ENCODE measurements at regions not wholly inside any gene's neighbourhood (a gene's known extent, or its start where the extent isn't known, plus 50 kb on each side); places are given as distances from the start of the nearest gene placed in this dataset.
A peak's percentile ranks its signal among the peaks of the same experiment; 100 is the strongest.

GRCh38 chr10:22875581-22875980, 52.3 kb upstream of the ARMC3 start:
- TF ChIP-seq IRF1 (CRISPR knock-in tag; IDR thresholded peaks at IDR 0.05): no peak
- TF ChIP-seq ZNF232 (CRISPR knock-in tag; IDR thresholded peaks at IDR 0.05): no peak
- TF ChIP-seq TP53 (CRISPR knock-in tag; IDR thresholded peaks at IDR 0.05): no peak
- TF ChIP-seq ZNF121 (CRISPR knock-in tag; IDR thresholded peaks at IDR 0.05): no peak
- no peak for TF ChIP-seq ETV6 (CRISPR knock-in tag; IDR thresholded peaks at IDR 0.05)
- Mint-ChIP-seq H3K4me1 (peaks cover 77% of the 10 kb centered on the region), H3K27me3 (ENCODE audit: low read depth) (0 out of 2 replicates have a peak, but pooled peaks cover 2% of the 10 kb centered on the region), H3K36me3 (peaks cover 4% of the 10 kb centered on the region; the same call in 1 of the 2 replicates), H3K9me3 (0 out of 2 replicates have a peak, but pooled peaks cover 5% of the 10 kb centered on the region), H3K4me3 (0 out of 2 replicates have a peak overlapping the region, but pooled peaks have one; percentile 5), H3K27ac (peak overlapping the region; percentile 52)
- DNase-seq (ENCODE audit: low spot score) (no peak), ATAC-seq (peak; percentile 54)
- ChIA-PET CTCF (no interaction called here), POLR2A (no interaction called here)

- 0 out of 2 replicates have a peak, but pooled peaks cover 2% of the 10 kb centered on the region for H3K27me3 Mint-ChIP-seq (ENCODE audit: low read depth)
- no peaks in the 10 kb centered on the region for H3K36me3 Mint-ChIP-seq
- H3K27ac Mint-ChIP-seq: no peak overlapping the region
- ATAC-seq (peak; percentile 28), DNase-seq (ENCODE audit: low spot score) (no peak)
- 0 out of 2 replicates have a peak, but pooled peaks cover 5% of the 10 kb centered on the region for H3K9me3 Mint-ChIP-seq
- H3K4me1 Mint-ChIP-seq: peaks cover 65% of the 10 kb centered on the region
- CTCF ChIA-PET: no interaction called here
- POLR2A ChIA-PET: no interaction called here
- H3K4me3 Mint-ChIP-seq: no peak overlapping the region
- no peak for TF ChIP-seq NR1H2 (CRISPR knock-in tag; IDR thresholded peaks at IDR 0.05)
- TF ChIP-seq KAT7 (CRISPR knock-in tag; IDR thresholded peaks at IDR 0.05; ENCODE audit: borderline replicate concordance): no peak
- TF ChIP-seq FOXP4 (CRISPR knock-in tag; IDR thresholded peaks at IDR 0.05): no peak
- TF ChIP-seq ZNF532 (CRISPR knock-in tag; IDR thresholded peaks at IDR 0.05; ENCODE audit: borderline replicate concordance): no peak
- TF ChIP-seq TEAD1 (CRISPR knock-in tag; IDR thresholded peaks at IDR 0.05): no peak
- TF ChIP-seq HMGA2 (CRISPR knock-in tag; IDR thresholded peaks at IDR 0.05): no peak
- no peak for TF ChIP-seq ZNF121 (CRISPR knock-in tag; IDR thresholded peaks at IDR 0.05)
Measured at GRCh38 chr10:22874189-22874854, 53.5 kb upstream of the ARMC3 start.

GRCh38 chr10:22856444-22857074, 71.3 kb upstream of the ARMC3 start:
- no peaks in the 10 kb centered on the region for H3K27me3 Mint-ChIP-seq (ENCODE audit: low read depth)
- H3K9me3 Mint-ChIP-seq: no peaks in the 10 kb centered on the region
- POLR2A ChIA-PET: no interaction called here
- no peak overlapping the region for H3K27ac Mint-ChIP-seq
- H3K36me3 Mint-ChIP-seq: no peaks in the 10 kb centered on the region
- CTCF ChIA-PET: no interaction called here
- H3K4me1 Mint-ChIP-seq: no peaks in the 10 kb centered on the region
- no peak for DNase-seq (ENCODE audit: low spot score)
- H3K4me3 Mint-ChIP-seq: no peak overlapping the region
- ATAC-seq: no peak
- TF ChIP-seq ZNF121 (CRISPR knock-in tag; IDR thresholded peaks at IDR 0.05) (no peak), SOX15 (CRISPR knock-in tag; IDR thresholded peaks at IDR 0.05) (no peak), STAT6 (CRISPR knock-in tag; conservative IDR thresholded peaks at IDR 0.05; ENCODE audit: low read depth) (no peak), RELA (CRISPR knock-in tag; IDR thresholded peaks at IDR 0.05; ENCODE audit: borderline replicate concordance) (no peak), CREM (CRISPR knock-in tag; IDR thresholded peaks at IDR 0.05) (no peak), CREB1 (CRISPR knock-in tag; IDR thresholded peaks at IDR 0.05) (no peak), GRHL2 (CRISPR knock-in tag; IDR thresholded peaks at IDR 0.05; ENCODE audit: insufficient replicate concordance, severe bottlenecking) (no peak), SMAD3 (CRISPR knock-in tag; IDR thresholded peaks at IDR 0.05; ENCODE audit: borderline replicate concordance) (no peak), PREB (CRISPR knock-in tag; IDR thresholded peaks at IDR 0.05; ENCODE audit: borderline replicate concordance) (no peak), IRF2 (CRISPR knock-in tag; IDR thresholded peaks at IDR 0.05; ENCODE audit: borderline replicate concordance, low read depth) (no peak)
